ENCODE measurements at regions not wholly inside any gene's neighbourhood (a gene's known extent, or its start where the extent isn't known, plus 50 kb on each side); places are given as distances from the start of the nearest gene placed in this dataset.
"Not testable (repeated sequence)": the region's sequence is repeated elsewhere in the genome, so short reads cannot be mapped to it uniquely, and the experiment has no call there.

- no peak for DNase-seq (ENCODE audit: low spot score)
Measured at GRCh38 chr3:24687671-24688070, 193.0 kb upstream of the THRB start.

- DNase-seq (ENCODE audit: low spot score) = no peak
Measured at GRCh38 chr3:24688446-24689148, 193.9 kb upstream of the THRB start.

DNA sequence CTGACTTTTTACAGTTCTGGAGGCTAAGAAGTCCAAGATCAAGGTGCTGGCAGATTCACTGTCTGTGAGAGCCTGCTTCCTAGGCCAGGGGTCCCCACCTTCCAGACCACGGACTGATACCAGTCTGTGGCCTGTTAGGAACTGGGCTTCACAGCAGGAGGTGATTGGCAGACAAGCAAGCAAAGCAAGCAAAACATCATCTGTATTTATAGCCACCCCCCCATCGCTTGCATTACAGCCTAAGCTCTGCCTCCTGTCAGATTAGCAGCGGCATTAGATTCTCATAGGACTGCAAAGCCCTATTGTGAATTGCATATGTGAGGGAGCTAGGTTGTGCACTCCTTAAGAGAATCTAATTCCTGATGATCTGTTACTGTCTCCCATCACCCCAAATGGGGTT, 194.7 kb upstream of the THRB start:
- DNase-seq (ENCODE audit: low spot score) = no peak

DNA sequence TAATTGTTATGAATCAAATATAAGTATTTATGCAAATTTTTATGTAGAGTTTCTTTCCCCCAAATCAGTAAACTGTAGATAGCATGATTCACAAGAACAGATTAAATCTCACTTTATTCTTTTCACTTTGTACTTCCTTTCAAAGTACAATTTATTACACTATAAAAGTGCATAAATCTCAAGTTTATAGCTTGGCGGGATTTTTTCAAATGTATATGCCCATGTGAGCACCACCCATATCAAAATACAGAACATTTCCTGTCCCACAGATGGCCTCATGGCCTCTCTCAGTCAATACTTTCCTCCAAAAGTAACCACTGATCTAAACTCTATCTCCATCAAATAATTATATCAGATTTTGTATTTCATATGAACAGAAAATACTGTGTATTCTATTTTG, 196.1 kb upstream of the THRB start:
- no peak for DNase-seq (ENCODE audit: low spot score)

- not testable (repeated sequence) for DNase-seq (ENCODE audit: low spot score)
Measured at GRCh38 chr3:24699078-24699477, 204.4 kb upstream of the THRB start.

- DNase-seq (ENCODE audit: low spot score) = no peak
Measured at GRCh38 chr3:24704496-24704895, 209.8 kb upstream of the THRB start.

DNA sequence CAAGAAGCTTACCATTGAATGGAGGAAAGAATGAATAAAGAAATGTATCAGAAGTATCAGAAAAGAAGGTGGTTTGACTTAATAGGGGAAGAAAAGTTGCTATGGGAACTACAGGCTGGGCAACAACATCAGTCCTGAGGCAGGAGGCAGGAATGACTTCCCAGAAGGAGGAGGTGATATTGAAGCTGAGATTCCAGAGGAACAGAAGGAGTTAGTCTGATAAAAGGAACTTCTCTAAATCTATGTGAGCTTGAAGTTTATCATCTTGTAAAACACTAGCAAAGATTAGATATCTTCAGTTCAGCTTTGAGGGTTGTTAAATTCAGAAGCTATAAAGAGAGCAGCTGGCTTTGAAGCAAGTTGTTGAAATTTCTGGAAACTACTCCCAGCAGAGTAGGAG, 213.3 kb upstream of the THRB start:
- no peak for DNase-seq (ENCODE audit: low spot score)

- no peak for DNase-seq (ENCODE audit: low spot score)
Measured at GRCh38 chr3:24709956-24710355, 215.3 kb upstream of the THRB start.

DNA sequence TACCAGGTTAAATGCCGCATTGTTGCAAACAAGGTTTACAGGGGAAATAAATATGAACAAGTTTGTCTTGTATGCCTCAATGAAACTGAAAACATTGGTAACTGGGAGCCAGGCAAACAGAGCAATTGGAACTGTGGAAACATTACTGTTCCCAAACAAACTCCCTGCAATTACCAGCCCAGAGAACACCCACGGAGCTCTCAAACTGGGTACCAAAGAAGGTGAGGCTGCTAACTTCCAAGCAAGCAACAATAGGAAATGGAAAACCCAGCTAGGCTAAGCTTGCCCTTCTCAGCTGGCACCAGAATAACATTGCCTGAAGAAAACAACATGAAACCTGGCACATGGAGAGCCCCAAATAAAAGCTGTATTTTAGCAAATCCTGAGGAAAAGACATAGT, 218.9 kb upstream of the THRB start:
- no peak for DNase-seq (ENCODE audit: low spot score)

DNA sequence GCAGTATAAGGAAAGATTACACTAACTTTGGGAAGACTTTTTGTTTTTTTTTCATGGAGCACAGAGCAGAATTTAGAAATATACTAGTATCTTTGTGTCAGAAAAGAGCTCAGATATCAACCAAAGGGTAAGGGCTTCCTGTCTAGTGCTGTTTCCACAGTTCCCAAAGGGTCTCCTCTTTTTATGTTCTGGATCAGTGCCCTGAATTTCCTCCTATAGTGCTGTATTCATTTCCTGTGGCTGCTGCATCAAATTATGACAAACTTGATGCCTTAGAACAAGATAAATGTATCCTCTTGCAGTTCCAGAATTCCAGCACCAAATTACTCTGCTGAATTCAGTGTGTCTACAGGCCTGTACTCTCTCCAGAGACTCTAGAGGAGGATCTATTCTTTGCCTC, 219.8 kb upstream of the THRB start:
- no peak for DNase-seq (ENCODE audit: low spot score)

- DNase-seq (ENCODE audit: low spot score) = no peak
Measured at GRCh38 chr3:24715171-24715792, 220.6 kb upstream of the THRB start.

DNA sequence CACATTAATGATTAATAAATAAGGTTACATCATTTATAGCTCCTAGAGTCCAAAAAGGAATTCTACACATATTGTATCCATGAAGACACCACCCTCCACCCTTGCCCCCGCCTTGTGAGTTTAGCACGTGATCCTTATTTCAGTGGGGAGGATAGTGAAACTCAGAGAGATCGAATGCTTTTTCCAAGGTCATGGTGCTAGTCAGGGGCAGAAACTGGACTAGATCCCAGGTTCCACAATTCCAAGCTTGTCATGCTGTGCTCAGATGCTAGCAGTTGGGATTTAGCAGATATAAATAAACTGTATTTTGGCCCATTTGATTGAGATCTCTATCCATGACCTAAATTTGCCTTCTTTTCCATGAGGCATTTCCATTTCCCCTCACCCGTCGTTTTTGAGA, 227.4 kb upstream of the THRB start:
- no peak for DNase-seq (ENCODE audit: low spot score)

GRCh38 chr3:24725514-24726255, 231.0 kb upstream of the THRB start:
- DNase-seq (ENCODE audit: low spot score) = no peak

GRCh38 chr3:24726423-24726822, 231.8 kb upstream of the THRB start:
- DNase-seq (ENCODE audit: low spot score) = no peak

GRCh38 chr3:24730173-24730572, 235.5 kb upstream of the THRB start:
- no peak for DNase-seq (ENCODE audit: low spot score)

DNA sequence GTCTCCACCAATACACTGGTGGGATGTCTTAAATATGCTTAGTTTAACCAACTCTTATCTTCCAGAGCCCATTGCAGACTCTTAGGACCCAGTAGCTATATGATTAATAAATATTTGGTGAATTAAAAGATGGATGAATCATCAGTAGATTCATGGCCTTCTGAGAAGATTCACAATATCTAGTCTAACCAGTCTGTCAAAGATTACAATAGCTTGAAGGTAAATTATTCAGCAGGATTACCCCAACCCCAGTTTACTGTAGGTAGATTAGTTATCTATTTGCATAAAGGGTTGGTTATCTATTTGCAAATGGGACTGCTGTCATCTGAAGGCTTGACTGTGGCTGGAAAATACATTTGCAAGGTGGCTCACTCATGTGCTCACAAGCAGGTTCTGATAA, 239.4 kb upstream of the THRB start:
- DNase-seq (ENCODE audit: low spot score) = no peak

- no peak for DNase-seq (ENCODE audit: low spot score)
Measured at GRCh38 chr3:24736701-24737100, 242.1 kb upstream of the THRB start.

DNA sequence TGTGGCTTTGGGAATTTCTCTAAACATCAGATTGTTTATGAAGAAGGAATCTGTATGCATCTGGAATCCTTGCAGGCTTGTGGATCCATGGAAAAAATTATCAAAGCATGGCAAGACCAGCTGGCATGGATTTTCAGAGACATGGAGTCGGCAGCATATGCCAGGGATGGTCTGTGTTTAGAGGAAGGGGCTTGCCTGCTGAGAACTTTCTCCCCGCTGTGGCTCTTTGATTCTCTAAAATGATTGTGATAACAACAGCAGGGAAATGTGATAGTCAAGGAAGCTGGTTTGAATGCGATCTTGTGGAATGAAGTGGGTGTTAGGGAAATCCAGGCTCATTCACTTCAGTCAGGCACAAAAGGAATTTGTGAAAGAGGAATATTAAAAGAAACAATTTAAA, 245.7 kb upstream of the THRB start:
- no peak for DNase-seq (ENCODE audit: low spot score)

DNA sequence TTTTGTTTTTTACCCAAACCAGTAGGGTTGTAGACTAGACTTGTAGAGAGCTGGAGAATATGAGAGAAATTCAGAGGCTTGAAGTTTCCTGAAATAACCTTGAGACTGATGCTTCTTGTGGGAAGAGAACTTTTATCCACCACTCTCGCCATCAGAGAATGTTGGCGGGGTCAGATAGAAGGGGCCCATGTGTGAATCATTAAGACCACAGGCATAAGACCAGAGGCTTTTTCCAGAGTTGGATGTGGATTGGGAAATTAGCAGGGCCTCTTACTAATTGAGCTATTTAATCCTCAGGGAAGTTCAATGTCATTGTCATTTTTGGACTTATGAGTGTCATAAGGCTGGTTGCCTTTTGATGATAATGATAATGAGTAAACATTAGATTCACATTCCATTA, 246.9 kb upstream of the THRB start:
- DNase-seq (ENCODE audit: low spot score) = no peak

DNA sequence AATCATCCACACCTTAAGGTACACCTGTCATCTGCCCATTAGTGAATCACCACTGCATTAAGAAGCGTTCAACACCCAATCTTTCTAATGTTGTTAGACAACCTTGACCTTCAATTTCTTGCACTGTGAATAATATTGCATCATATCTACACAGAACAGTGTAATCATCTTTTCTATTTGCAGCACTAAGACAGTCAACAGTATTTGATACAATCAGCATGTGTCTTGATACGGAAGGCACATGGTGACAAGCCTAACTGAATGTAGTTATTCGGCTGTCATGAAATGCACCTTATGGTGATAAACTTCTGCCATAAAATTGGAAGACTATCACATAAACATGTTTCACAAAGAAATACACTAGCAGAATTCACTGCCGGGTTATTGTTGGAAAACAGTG, 253.9 kb upstream of the THRB start:
- DNase-seq (ENCODE audit: low spot score) = no peak

DNA sequence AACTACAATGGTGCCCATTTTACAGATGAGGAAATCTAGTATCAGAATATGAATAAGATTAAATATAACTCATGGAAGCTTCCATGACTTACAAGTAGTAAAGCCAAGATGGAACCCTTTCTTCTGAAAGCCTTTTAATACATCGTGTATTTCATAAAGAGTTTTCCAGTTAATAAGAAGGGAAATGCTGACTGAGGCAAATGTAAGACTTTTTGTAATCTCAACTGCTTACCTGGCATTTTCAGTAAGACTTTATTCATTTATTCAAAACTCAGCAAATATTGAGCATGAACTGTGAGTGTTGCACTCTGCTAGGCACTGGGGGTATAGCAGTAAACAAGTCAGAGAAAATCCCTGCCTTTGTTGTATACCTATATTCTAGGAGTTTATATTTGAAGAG, 256.4 kb upstream of the THRB start:
- DNase-seq (ENCODE audit: low spot score) = no peak

- DNase-seq (ENCODE audit: low spot score) = no peak
Measured at GRCh38 chr3:24756101-24756888, 261.6 kb upstream of the THRB start.

DNA sequence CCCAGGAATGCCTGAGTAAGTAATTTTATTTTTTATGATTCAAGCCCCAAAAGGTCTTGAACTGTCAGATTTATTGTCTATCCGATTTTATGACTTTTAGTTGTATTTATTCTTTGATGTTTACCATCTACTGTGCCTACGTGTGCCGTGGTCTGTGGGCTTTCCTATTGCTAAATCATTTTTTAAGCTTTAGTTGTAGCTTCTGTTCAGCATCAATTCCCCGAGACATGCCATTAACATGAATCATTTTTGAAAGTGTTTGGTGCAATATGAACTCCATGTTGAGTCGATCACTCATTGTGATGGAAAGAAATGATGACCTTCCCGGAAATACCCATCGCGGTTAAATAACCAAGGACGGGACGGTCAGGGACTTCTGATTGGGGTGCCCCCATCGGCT, 268.7 kb upstream of the THRB start:
- DNase-seq (ENCODE audit: low spot score) = no peak

Data from HuH-7.5 (cell line).